Spleen (tissue), 11 donors: ENCODE measurements at regions not wholly inside any gene's neighbourhood (a gene's known extent, or its start where the extent isn't known, plus 50 kb on each side); places are given as distances from the start of the nearest gene placed in this dataset.

Source experiments
- DNase-seq: peaks from one replicate; pipeline ENCODE4 v3.0.0-alpha.2; 2020
- H3K27ac ChIP-seq, 8 donors: fragments of 200-600 bp; sonication (generic) in 7 of 8; 1 replicate in 4 of 8; 2 replicates in 4 of 8; pipeline versions ENCODE4 v1.5.0 to v1.8.0; 2016 to 2021; ENCODE audit warnings: inconsistent platforms in 4 of 8, mild to moderate bottlenecking in 4 of 8, moderate library complexity in 1 of 8
- H3K27me3 ChIP-seq, 7 donors: fragments of 200-600 bp; sonication (generic) in 6 of 7; replicated peaks in 1 of 7; 1 replicate in 4 of 7; 2 replicates in 3 of 7; pipeline versions ENCODE4 v1.5.0 to v1.8.0; 2016 to 2021; ENCODE audit warnings: inconsistent platforms in 3 of 7, mild to moderate bottlenecking in 1 of 7
- H3K36me3 ChIP-seq, 6 donors: fragments of 200-600 bp; sonication (generic) in 5 of 6; 1 replicate in 4 of 6; 2 replicates in 2 of 6; pipeline versions ENCODE4 v1.5.0 to v1.8.0; 2016 to 2021; ENCODE audit warnings: inconsistent platforms in 2 of 6
- H3K4me1 ChIP-seq, 6 donors: fragments of 200-600 bp; sonication (generic) in 5 of 6; 1 replicate in 3 of 6; 2 replicates in 3 of 6; pipeline versions ENCODE4 v1.5.0 to v1.8.0; 2016 to 2021; ENCODE audit warnings: inconsistent platforms in 3 of 6
- H3K4me3 ChIP-seq, 8 donors: fragments of 200-600 bp; sonication (generic) in 7 of 8; 1 replicate in 4 of 8; 2 replicates in 4 of 8; pipeline versions ENCODE4 v1.5.0 to v1.8.0; 2016 to 2021; ENCODE audit warnings: inconsistent platforms in 4 of 8, mild to moderate bottlenecking in 4 of 8, moderate library complexity in 2 of 8
- H3K9me3 ChIP-seq, 8 donors: fragments of 200-600 bp; sonication (generic) in 7 of 8; 1 replicate in 4 of 8; 2 replicates in 4 of 8; pipeline versions ENCODE4 v1.5.0 to v1.8.0; 2016 to 2021; ENCODE audit warnings: inconsistent platforms in 4 of 8
- CTCF ChIP-seq, 11 experiments: fragments of 200-600 bp in 7 of 11; fragments of 450-650 bp in 4 of 11; sonication (generic) in 4 of 11; IDR thresholded peaks in 8 of 11; conservative IDR thresholded peaks in 3 of 11; 1 replicate in 7 of 11; 2 replicates in 4 of 11; pipeline versions ENCODE4 v1.4.0 to v1.8.0; 2016 to 2021; ENCODE audit warnings: antibody characterized with exemption in 11 of 11, inconsistent platforms in 4 of 11, mild to moderate bottlenecking in 1 of 11
- POLR2A ChIP-seq, 3 donors: fragments of 450-650 bp; IDR thresholded peaks; one replicate each; pipeline ENCODE4 v1.5.1; 2017; ENCODE audit warnings: antibody characterized with exemption in 3 of 3, mild to moderate bottlenecking in 1 of 3
- POLR2AphosphoS5 ChIP-seq, 3 donors: sonication (generic); formaldehyde crosslinking; IDR thresholded peaks; one replicate each; pipeline ENCODE4 v1.5.1; 2017; ENCODE audit warnings: antibody characterized with exemption in 3 of 3
- WGBS, 5 donors: extraction: QIAGEN DNeasy Blood & Tissue Kit in 3 of 5; methylation state at CpG; one replicate each; pipeline versions ENCODE4 v1.1.5 to v1.1.7; 2013 to 2018; 5-methylcytosine and 5-hydroxymethylcytosine counted together
- intact Hi-C: fragments of 100-400 bp; cut with DNase I; formaldehyde crosslinking; loops from one replicate; pipeline ENCODE4 v1.15.0; 2023; ENCODE audit warnings: low total_unique reads
- donor health status: healthy with polysubstance abuse.
- donor health status: DM: no; HTN: no; CAD: no; lungs with moderate emphysema.
- donor health status: DM: no; HTN: no; CAD: no.
- donor health status: Bipolar disorder and iron deficiency.
- donor health status: healthy.
- donor health status: DM: no; HTN: no; CAD: no.
- donor health status: DM: yes; HTN: yes; CAD: no.

- 63 to 80% (median 71%) methylated on average over 10 of the region's 10 CpGs for WGBS, 5 donors
- intact Hi-C loops = no loop called here
- H3K36me3 ChIP-seq = no peaks in the 10 kb centered on the region
- H3K27me3 ChIP-seq = no peaks in the 10 kb centered on the region
- no peak overlapping the region for H3K27ac ChIP-seq
- no peak overlapping the region for H3K4me3 ChIP-seq
- H3K9me3 ChIP-seq = no peaks in the 10 kb centered on the region
- no peak for TF ChIP-seq CTCF (IDR thresholded peaks at IDR 0.05 in 8 of 11, conservative IDR thresholded peaks at IDR 0.05 in 3 of 11)
- TF ChIP-seq POLR2A (IDR thresholded peaks at IDR 0.05) = no peak
- TF ChIP-seq POLR2AphosphoS5 (IDR thresholded peaks at IDR 0.05) = no peak
- DNase-seq = no peak
- peaks cover 0 to 37% (median 14%) of the 10 kb centered on the region in 6 donors for H3K4me1 ChIP-seq
These were observed 264.5 kb downstream of the CD83 start for GRCh38 chr6:14381829-14382677.

- Histone ChIP-seq H3K4me3 (no peak overlapping the region), H3K9me3 (no peaks in the 10 kb centered on the region), H3K27me3 (no peaks in the 10 kb centered on the region), H3K36me3 (no peaks in the 10 kb centered on the region), H3K4me1 (peaks cover 0 to 37% (median 14%) of the 10 kb centered on the region in 6 donors), H3K27ac (peak overlapping the region in 1 of 8 donors; percentile 32)
- WGBS, 5 donors = 59 to 69% (median 65%) methylated on average over 3 of the region's 3 CpGs
- TF ChIP-seq POLR2A (IDR thresholded peaks at IDR 0.05) (no peak), CTCF (IDR thresholded peaks at IDR 0.05 in 8 of 11, conservative IDR thresholded peaks at IDR 0.05 in 3 of 11) (no peak), POLR2AphosphoS5 (IDR thresholded peaks at IDR 0.05) (no peak)
- no peak for DNase-seq
- intact Hi-C loops = no loop called here
These were observed 265.2 kb downstream of the CD83 start for GRCh38 chr6:14382678-14383236.

- Histone ChIP-seq H3K9me3 (no peaks in the 10 kb centered on the region), H3K4me3 (no peak overlapping the region), H3K27me3 (no peaks in the 10 kb centered on the region), H3K36me3 (no peaks in the 10 kb centered on the region), H3K27ac (peak overlapping the region in 2 of 8 donors; percentile 30 to 32), H3K4me1 (peaks cover 0 to 37% (median 14%) of the 10 kb centered on the region in 6 donors)
- 56 to 68% (median 64%) methylated on average over 5 of the region's 5 CpGs for WGBS, 5 donors
- TF ChIP-seq POLR2AphosphoS5 (IDR thresholded peaks at IDR 0.05) (no peak), POLR2A (IDR thresholded peaks at IDR 0.05) (no peak), CTCF (IDR thresholded peaks at IDR 0.05 in 8 of 11, conservative IDR thresholded peaks at IDR 0.05 in 3 of 11) (no peak)
- intact Hi-C loops = no loop called here
- DNase-seq = no peak
These were observed 266.0 kb downstream of the CD83 start for GRCh38 chr6:14383393-14384174.
